Tibial nerve (tissue), 4 donors: ENCODE measurements at regions not wholly inside any gene's neighbourhood (a gene's known extent, or its start where the extent isn't known, plus 50 kb on each side); places are given as distances from the start of the nearest gene placed in this dataset.

Experiments used
- DNase-seq, 2 donors: peaks; one replicate each; pipeline ENCODE4 v3.0.0-alpha.2; 2019; ENCODE audit warnings: low spot score in 2 of 2
- H3K27ac ChIP-seq, 4 donors: fragments of 200-600 bp; sonication (generic) in 3 of 4; one replicate each; pipeline ENCODE4 v1.5.1; 2017 to 2019; ENCODE audit warnings: mild to moderate bottlenecking in 1 of 4
- H3K27me3 ChIP-seq, 2 donors: fragments of 200-600 bp; sonication (generic) in 1 of 2; one replicate each; pipeline versions ENCODE4 v1.5.1 to v1.6.0; 2017 to 2019
- H3K36me3 ChIP-seq, 3 donors: fragments of 200-600 bp; sonication (generic); one replicate each; pipeline ENCODE4 v1.5.1; 2018 to 2019
- H3K4me1 ChIP-seq, 4 donors: fragments of 200-600 bp; sonication (generic) in 3 of 4; one replicate each; pipeline ENCODE4 v1.5.1; 2017 to 2019
- H3K4me3 ChIP-seq, 4 donors: fragments of 200-600 bp; sonication (generic) in 3 of 4; one replicate each; pipeline ENCODE4 v1.5.1; 2017 to 2019; ENCODE audit warnings: mild to moderate bottlenecking in 1 of 4, moderate library complexity in 1 of 4
- H3K9me3 ChIP-seq, 4 donors: fragments of 200-600 bp; sonication (generic) in 3 of 4; one replicate each; pipeline ENCODE4 v1.5.1; 2017 to 2019
- EP300 ChIP-seq, 2 donors: sonication (generic); formaldehyde crosslinking; IDR thresholded peaks; one replicate each; pipeline ENCODE4 v1.6.1; 2017; ENCODE audit warnings: antibody characterized with exemption in 2 of 2, mild to moderate bottlenecking in 1 of 2
- POLR2A ChIP-seq, 2 donors: fragments of 450-650 bp; IDR thresholded peaks; one replicate each; pipeline ENCODE4 v1.6.1; 2017; ENCODE audit warnings: antibody characterized with exemption in 2 of 2, mild to moderate bottlenecking in 2 of 2, moderate library complexity in 2 of 2
- whole genome bisulfite sequencing, 2 donors: methylation state at CpG; one replicate each; pipeline ENCODE4 v1.1.5; 2018; 5-methylcytosine and 5-hydroxymethylcytosine counted together
- TF ChIP-seq, protein P1 (sequence below), 5 experiments: fragments of 200-600 bp in 3 of 5; fragments of 450-650 bp in 2 of 5; sonication (generic) in 3 of 5; IDR thresholded peaks; one replicate each; pipeline ENCODE4 v1.5.1; 2016 to 2019; ENCODE audit warnings: antibody characterized with exemption in 5 of 5, mild to moderate bottlenecking in 3 of 5, moderate library complexity in 2 of 5

DNA sequence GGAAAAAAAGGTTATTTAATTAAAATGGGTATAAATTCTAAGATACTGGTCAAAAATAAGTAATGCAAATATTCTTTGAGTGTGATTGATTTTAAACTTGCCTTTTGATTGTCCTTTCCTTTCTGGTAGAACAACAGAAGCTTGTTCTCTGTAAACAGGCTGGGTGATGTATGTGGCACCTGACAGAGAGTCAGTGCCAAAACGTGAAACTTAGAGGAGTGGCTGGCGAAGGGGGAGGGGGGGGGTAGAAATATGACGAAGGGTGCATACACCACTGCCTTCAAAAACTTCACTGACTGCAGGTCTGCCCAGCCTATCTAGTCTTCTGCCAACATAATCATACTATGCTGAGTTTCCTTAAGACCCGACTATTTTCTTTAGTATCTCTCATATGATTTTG is 629.8 kb upstream of the SEMA6A start:
- DNase-seq: no peak
- WGBS, 2 donors: 78 to 84% methylated on average over 4 of the region's 4 CpGs
- TF ChIP-seq POLR2A (IDR thresholded peaks at IDR 0.05) (no peak), EP300 (IDR thresholded peaks at IDR 0.05) (no peak)
- TF ChIP-seq, protein P1, sequence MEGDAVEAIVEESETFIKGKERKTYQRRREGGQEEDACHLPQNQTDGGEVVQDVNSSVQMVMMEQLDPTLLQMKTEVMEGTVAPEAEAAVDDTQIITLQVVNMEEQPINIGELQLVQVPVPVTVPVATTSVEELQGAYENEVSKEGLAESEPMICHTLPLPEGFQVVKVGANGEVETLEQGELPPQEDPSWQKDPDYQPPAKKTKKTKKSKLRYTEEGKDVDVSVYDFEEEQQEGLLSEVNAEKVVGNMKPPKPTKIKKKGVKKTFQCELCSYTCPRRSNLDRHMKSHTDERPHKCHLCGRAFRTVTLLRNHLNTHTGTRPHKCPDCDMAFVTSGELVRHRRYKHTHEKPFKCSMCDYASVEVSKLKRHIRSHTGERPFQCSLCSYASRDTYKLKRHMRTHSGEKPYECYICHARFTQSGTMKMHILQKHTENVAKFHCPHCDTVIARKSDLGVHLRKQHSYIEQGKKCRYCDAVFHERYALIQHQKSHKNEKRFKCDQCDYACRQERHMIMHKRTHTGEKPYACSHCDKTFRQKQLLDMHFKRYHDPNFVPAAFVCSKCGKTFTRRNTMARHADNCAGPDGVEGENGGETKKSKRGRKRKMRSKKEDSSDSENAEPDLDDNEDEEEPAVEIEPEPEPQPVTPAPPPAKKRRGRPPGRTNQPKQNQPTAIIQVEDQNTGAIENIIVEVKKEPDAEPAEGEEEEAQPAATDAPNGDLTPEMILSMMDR (IDR thresholded peaks at IDR 0.05): no peak
- H3K27me3 ChIP-seq: no peaks in the 10 kb centered on the region
- no peak overlapping the region for H3K27ac ChIP-seq
- no peaks in the 10 kb centered on the region for H3K4me1 ChIP-seq
- no peak overlapping the region for H3K4me3 ChIP-seq
- no peaks in the 10 kb centered on the region for H3K36me3 ChIP-seq
- no peaks in the 10 kb centered on the region for H3K9me3 ChIP-seq

- TF ChIP-seq POLR2A (IDR thresholded peaks at IDR 0.05) (no peak), EP300 (IDR thresholded peaks at IDR 0.05) (no peak)
- TF ChIP-seq, protein P1 (IDR thresholded peaks at IDR 0.05): no peak
- DNase-seq: no peak
- H3K4me3 ChIP-seq: no peak overlapping the region
- 85 to 86% methylated on average over 2 of the region's 2 CpGs for WGBS, 2 donors
- no peaks in the 10 kb centered on the region for H3K27me3 ChIP-seq
- no peaks in the 10 kb centered on the region for H3K36me3 ChIP-seq
- no peak overlapping the region for H3K27ac ChIP-seq
- H3K4me1 ChIP-seq: no peaks in the 10 kb centered on the region
- H3K9me3 ChIP-seq: no peaks in the 10 kb centered on the region
These were observed 629.0 kb upstream of the SEMA6A start for GRCh38 chr5:117203584-117203983.

- no peak for DNase-seq
- Histone ChIP-seq H3K27me3 (no peaks in the 10 kb centered on the region), H3K36me3 (no peaks in the 10 kb centered on the region), H3K9me3 (no peaks in the 10 kb centered on the region), H3K27ac (no peak overlapping the region), H3K4me3 (no peak overlapping the region), H3K4me1 (no peaks in the 10 kb centered on the region)
- WGBS, 2 donors: 16 to 39% methylated on average over 1 of the region's 1 CpG
- no peak for TF ChIP-seq POLR2A (IDR thresholded peaks at IDR 0.05)
- TF ChIP-seq, protein P1 (IDR thresholded peaks at IDR 0.05): no peak
- TF ChIP-seq EP300 (IDR thresholded peaks at IDR 0.05): no peak
These were observed 626.4 kb upstream of the SEMA6A start for GRCh38 chr5:117201001-117201400.

DNA sequence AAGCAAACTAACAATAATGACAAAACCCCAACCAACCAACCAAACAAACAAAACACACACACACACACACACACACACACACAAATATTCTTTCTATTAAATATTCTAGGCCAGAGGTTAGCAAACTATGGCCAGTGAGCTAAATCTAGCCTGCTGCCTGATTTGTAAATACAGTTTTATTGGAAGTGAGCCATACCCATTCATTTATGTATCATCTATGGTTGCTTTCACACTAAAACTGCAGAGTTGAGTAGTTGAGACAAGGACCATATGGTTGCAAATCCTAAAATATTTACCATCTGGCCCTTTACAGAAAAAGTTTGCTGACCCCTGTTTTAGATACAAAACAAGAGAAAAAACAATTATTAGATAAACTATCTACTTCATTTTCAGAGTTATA is 620.5 kb upstream of the SEMA6A start:
- H3K27ac ChIP-seq: no peak overlapping the region
- DNase-seq: no peak
- no peak overlapping the region for H3K4me3 ChIP-seq
- TF ChIP-seq, protein P1 (IDR thresholded peaks at IDR 0.05): no peak
- TF ChIP-seq EP300 (IDR thresholded peaks at IDR 0.05) (no peak), POLR2A (IDR thresholded peaks at IDR 0.05) (no peak)
- H3K36me3 ChIP-seq: no peaks in the 10 kb centered on the region
- no peaks in the 10 kb centered on the region for H3K9me3 ChIP-seq
- H3K4me1 ChIP-seq: no peaks in the 10 kb centered on the region
- H3K27me3 ChIP-seq: no peaks in the 10 kb centered on the region

- H3K9me3 ChIP-seq: no peaks in the 10 kb centered on the region
- H3K27me3 ChIP-seq: no peaks in the 10 kb centered on the region
- no peak overlapping the region for H3K4me3 ChIP-seq
- H3K4me1 ChIP-seq: no peaks in the 10 kb centered on the region
- DNase-seq: no peak
- no peak for TF ChIP-seq EP300 (IDR thresholded peaks at IDR 0.05)
- no peak for TF ChIP-seq POLR2A (IDR thresholded peaks at IDR 0.05)
- TF ChIP-seq, protein P1 (IDR thresholded peaks at IDR 0.05): no peak
- H3K36me3 ChIP-seq: no peaks in the 10 kb centered on the region
- no peak overlapping the region for H3K27ac ChIP-seq
- WGBS, 2 donors: 81 to 84% methylated on average over 2 of the region's 2 CpGs
These were observed 616.6 kb upstream of the SEMA6A start for GRCh38 chr5:117191251-117191650.
